ENCODE measurements at regions not wholly inside any gene's neighbourhood (a gene's known extent, or its start where the extent isn't known, plus 50 kb on each side); places are given as distances from the start of the nearest gene placed in this dataset.

DNA sequence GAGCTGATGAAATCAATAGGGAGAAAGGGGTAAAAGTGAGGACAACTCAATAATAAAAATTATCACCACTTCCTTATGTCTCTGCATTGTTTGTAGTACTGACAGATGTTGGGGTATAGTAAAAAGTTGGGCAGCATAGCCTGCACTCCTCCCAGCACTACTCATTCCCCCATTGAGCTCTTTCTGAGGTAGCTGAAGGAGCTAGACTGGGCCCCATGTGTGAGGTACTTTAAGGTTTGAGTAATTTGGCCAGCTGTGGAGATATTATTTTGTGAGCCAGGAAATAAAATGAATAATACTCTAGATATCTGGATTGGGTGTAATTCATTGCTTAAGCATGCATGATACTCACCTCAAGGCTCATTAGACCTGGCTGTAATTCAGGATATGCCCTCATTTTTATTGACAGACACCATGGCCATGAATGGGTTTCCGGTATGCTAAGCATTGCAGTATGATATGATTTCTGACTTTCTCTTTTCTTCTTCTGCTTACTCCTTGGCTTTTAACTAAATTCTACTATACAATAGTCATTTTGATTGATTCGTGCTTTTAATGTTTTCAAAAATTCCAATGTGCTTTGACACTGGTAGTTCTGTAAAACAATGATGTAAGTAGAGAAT lies 283.9 kb upstream of the RIMS1 start:
- Histone ChIP-seq H3K4me2 (ENCODE audit: insufficient read depth, low read length, poor library complexity, severe bottlenecking) (no peak overlapping the region), H3K4me3 (ENCODE audit: low read length in 2 of 2) (no peak overlapping the region), H2AFZ (ENCODE audit: low read length) (no peak overlapping the region), H2BK12ac (ENCODE audit: low read length) (no peak overlapping the region), H3K18ac (ENCODE audit: low read length) (no peak overlapping the region), H2AK5ac (ENCODE audit: low read depth, low read length) (no peak overlapping the region), H3K4me1 (ENCODE audit: control insufficient read depth in 2 of 2, insufficient read depth in 1 of 2, low read depth in 1 of 2, low read length in 2 of 2) (no peaks in the 10 kb centered on the region), H3K4ac (ENCODE audit: low read length) (no peak overlapping the region), H3K9ac (ENCODE audit: low read depth, low read length, poor library complexity) (no peak overlapping the region), H4K8ac (ENCODE audit: low read depth, low read length) (no peak overlapping the region), H3K14ac (ENCODE audit: low read length) (no peak overlapping the region), H3K27ac (replicated peaks; ENCODE audit: low read length) (no peak overlapping the region), H3K23ac (ENCODE audit: low read depth, low read length, poor library complexity) (no peak overlapping the region), H2BK5ac (ENCODE audit: low read length) (no peak overlapping the region), H3K79me1 (ENCODE audit: low read depth, low read length) (no peaks in the 10 kb centered on the region), H3K36me3 (replicated peaks in 1 of 2; ENCODE audit: control insufficient read depth in 2 of 2, insufficient read depth in 2 of 2, low read length in 2 of 2) (no peaks in the 10 kb centered on the region), H4K91ac (ENCODE audit: low read depth, low read length, poor library complexity) (no peak overlapping the region), H3K27me3 (ENCODE audit: control insufficient read depth in 3 of 3, insufficient read depth in 3 of 3, low read depth in 1 of 3, low read length in 3 of 3) (peaks cover 0 to 4% (median 0%) of the 10 kb centered on the region in 3 experiments), H2BK15ac (ENCODE audit: low read length) (no peak overlapping the region), H3K9me3 (replicated peaks in 1 of 2; ENCODE audit: control insufficient read depth in 2 of 2, insufficient read depth in 1 of 2, low read depth in 1 of 2, low read length in 2 of 2) (no peaks in the 10 kb centered on the region), H2BK120ac (ENCODE audit: low read depth, low read length) (no peak overlapping the region)
- no peak for DNase-seq (ENCODE audit: low spot score)
- no CpG with 5 or more reads among the region's 2 CpGs for WGBS, 2 donors (ENCODE audit: extremely low coverage in 2 of 2, insufficient read length in 2 of 2, insufficient replicate concordance in 1 of 2)

DNA sequence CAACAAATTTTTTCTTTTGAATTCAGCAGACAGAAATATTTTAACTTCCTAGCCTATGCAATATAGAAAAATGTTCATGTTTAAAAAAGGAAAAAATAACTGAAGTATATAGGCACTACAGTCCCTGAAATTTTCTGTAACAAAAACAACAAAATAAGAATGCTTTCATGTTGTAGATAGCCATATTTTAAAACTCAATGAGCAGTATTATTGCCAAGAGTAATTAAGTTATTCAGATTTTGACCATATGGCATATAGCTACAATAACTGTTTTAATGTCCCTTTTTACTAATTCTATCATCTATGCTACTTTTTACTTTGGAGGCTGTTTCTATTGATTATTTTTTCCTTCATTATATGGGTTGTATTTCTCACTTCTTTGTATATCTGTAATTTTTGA lies 283.3 kb upstream of the RIMS1 start:
- no peak overlapping the region for H2AFZ ChIP-seq (ENCODE audit: low read length)
- no peaks in the 10 kb centered on the region for H3K36me3 ChIP-seq (replicated peaks in 1 of 2; ENCODE audit: control insufficient read depth in 2 of 2, insufficient read depth in 2 of 2, low read length in 2 of 2)
- H4K91ac ChIP-seq (ENCODE audit: low read depth, low read length, poor library complexity): no peak overlapping the region
- H2BK120ac ChIP-seq (ENCODE audit: low read depth, low read length): no peak overlapping the region
- no peaks in the 10 kb centered on the region for H3K79me1 ChIP-seq (ENCODE audit: low read depth, low read length)
- no peak overlapping the region for H2BK12ac ChIP-seq (ENCODE audit: low read length)
- H2BK15ac ChIP-seq (ENCODE audit: low read length): no peak overlapping the region
- H3K9ac ChIP-seq (ENCODE audit: low read depth, low read length, poor library complexity): no peak overlapping the region
- no peaks in the 10 kb centered on the region for H3K9me3 ChIP-seq (replicated peaks in 1 of 2; ENCODE audit: control insufficient read depth in 2 of 2, insufficient read depth in 1 of 2, low read depth in 1 of 2, low read length in 2 of 2)
- no peak overlapping the region for H3K4me2 ChIP-seq (ENCODE audit: insufficient read depth, low read length, poor library complexity, severe bottlenecking)
- no peak overlapping the region for H2AK5ac ChIP-seq (ENCODE audit: low read depth, low read length)
- peaks cover 0 to 4% (median 0%) of the 10 kb centered on the region in 3 experiments for H3K27me3 ChIP-seq (ENCODE audit: control insufficient read depth in 3 of 3, insufficient read depth in 3 of 3, low read depth in 1 of 3, low read length in 3 of 3)
- no peak overlapping the region for H3K23ac ChIP-seq (ENCODE audit: low read depth, low read length, poor library complexity)
- H3K4me1 ChIP-seq (ENCODE audit: control insufficient read depth in 2 of 2, insufficient read depth in 1 of 2, low read depth in 1 of 2, low read length in 2 of 2): no peaks in the 10 kb centered on the region
- H3K14ac ChIP-seq (ENCODE audit: low read length): no peak overlapping the region
- no peak for DNase-seq (ENCODE audit: low spot score)
- no peak overlapping the region for H4K8ac ChIP-seq (ENCODE audit: low read depth, low read length)
- H3K27ac ChIP-seq (replicated peaks; ENCODE audit: low read length): no peak overlapping the region
- H3K18ac ChIP-seq (ENCODE audit: low read length): no peak overlapping the region
- no peak overlapping the region for H2BK5ac ChIP-seq (ENCODE audit: low read length)
- no peak overlapping the region for H3K4me3 ChIP-seq (ENCODE audit: low read length in 2 of 2)
- no peak overlapping the region for H3K4ac ChIP-seq (ENCODE audit: low read length)

DNA sequence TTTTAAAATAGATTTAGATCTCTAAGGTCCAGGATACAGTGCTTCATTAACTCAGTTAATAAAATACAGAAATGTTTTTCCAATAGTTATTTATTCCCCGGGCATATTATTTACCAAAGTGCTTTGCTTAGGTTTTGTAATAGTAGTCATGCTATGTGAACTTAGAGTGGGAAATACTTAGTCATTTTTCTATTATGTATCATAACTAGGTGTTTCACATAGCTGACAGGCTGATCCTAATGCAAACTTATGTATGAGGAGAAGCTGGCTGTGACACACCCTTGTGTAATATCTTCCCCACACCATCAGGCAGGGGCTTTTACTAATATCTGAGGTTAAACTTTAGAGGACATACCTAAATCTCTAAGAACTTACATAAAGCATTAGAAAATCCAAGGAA lies 277.7 kb upstream of the RIMS1 start:
- Histone ChIP-seq H3K14ac (ENCODE audit: low read length) (no peak overlapping the region), H3K27me3 (ENCODE audit: control insufficient read depth in 3 of 3, insufficient read depth in 3 of 3, low read depth in 1 of 3, low read length in 3 of 3) (peaks cover 0 to 4% (median 0%) of the 10 kb centered on the region in 3 experiments), H2BK15ac (ENCODE audit: low read length) (no peak overlapping the region), H2AK5ac (ENCODE audit: low read depth, low read length) (no peak overlapping the region), H3K4ac (ENCODE audit: low read length) (no peak overlapping the region), H4K8ac (ENCODE audit: low read depth, low read length) (no peak overlapping the region), H3K36me3 (replicated peaks in 1 of 2; ENCODE audit: control insufficient read depth in 2 of 2, insufficient read depth in 2 of 2, low read length in 2 of 2) (no peaks in the 10 kb centered on the region), H2AFZ (ENCODE audit: low read length) (no peak overlapping the region), H3K18ac (ENCODE audit: low read length) (no peak overlapping the region), H3K23ac (ENCODE audit: low read depth, low read length, poor library complexity) (no peak overlapping the region), H3K9ac (ENCODE audit: low read depth, low read length, poor library complexity) (no peak overlapping the region), H3K4me1 (ENCODE audit: control insufficient read depth in 2 of 2, insufficient read depth in 1 of 2, low read depth in 1 of 2, low read length in 2 of 2) (no peaks in the 10 kb centered on the region), H2BK5ac (ENCODE audit: low read length) (no peak overlapping the region), H3K27ac (replicated peaks; ENCODE audit: low read length) (no peak overlapping the region), H2BK12ac (ENCODE audit: low read length) (no peak overlapping the region), H4K91ac (ENCODE audit: low read depth, low read length, poor library complexity) (no peak overlapping the region), H3K9me3 (replicated peaks in 1 of 2; ENCODE audit: control insufficient read depth in 2 of 2, insufficient read depth in 1 of 2, low read depth in 1 of 2, low read length in 2 of 2) (no peaks in the 10 kb centered on the region), H3K4me3 (ENCODE audit: low read length in 2 of 2) (no peak overlapping the region), H3K4me2 (ENCODE audit: insufficient read depth, low read length, poor library complexity, severe bottlenecking) (no peak overlapping the region), H2BK120ac (ENCODE audit: low read depth, low read length) (no peak overlapping the region), H3K79me1 (ENCODE audit: low read depth, low read length) (no peaks in the 10 kb centered on the region)
- no CpG with 5 or more reads among the region's 1 CpG for WGBS, 2 donors (ENCODE audit: extremely low coverage in 2 of 2, insufficient read length in 2 of 2, insufficient replicate concordance in 1 of 2)
- DNase-seq (ENCODE audit: low spot score): no peak

DNA sequence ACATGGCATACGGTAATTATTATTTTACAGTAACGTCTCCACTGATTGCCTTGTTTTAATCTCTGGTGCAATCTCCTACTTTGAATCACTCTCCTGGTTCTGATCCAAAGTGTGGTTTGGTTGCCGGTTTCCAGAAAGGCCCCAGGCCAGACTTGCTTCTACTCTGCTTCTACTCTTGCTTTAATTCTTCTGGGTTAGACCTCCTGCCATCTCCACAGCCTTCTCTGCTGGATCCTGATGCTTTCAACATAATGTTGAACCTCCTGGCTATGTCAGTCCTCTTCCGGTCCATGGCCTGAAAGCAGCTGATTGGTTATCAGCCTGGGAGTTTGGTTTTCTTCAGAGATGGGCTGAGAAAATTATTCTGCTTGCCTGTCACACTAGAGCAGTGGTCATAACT lies 266.5 kb upstream of the RIMS1 start:
- no peak overlapping the region for H2BK120ac ChIP-seq (ENCODE audit: low read depth, low read length)
- no peak overlapping the region for H3K4ac ChIP-seq (ENCODE audit: low read length)
- no peak overlapping the region for H4K8ac ChIP-seq (ENCODE audit: low read depth, low read length)
- H3K27ac ChIP-seq (replicated peaks; ENCODE audit: low read length): no peak overlapping the region
- H2BK12ac ChIP-seq (ENCODE audit: low read length): no peak overlapping the region
- no peaks in the 10 kb centered on the region for H3K36me3 ChIP-seq (replicated peaks in 1 of 2; ENCODE audit: control insufficient read depth in 2 of 2, insufficient read depth in 2 of 2, low read length in 2 of 2)
- H4K91ac ChIP-seq (ENCODE audit: low read depth, low read length, poor library complexity): no peak overlapping the region
- no CpG with 5 or more reads among the region's 4 CpGs for WGBS, 2 donors (ENCODE audit: extremely low coverage in 2 of 2, insufficient read length in 2 of 2, insufficient replicate concordance in 1 of 2)
- H2BK15ac ChIP-seq (ENCODE audit: low read length): no peak overlapping the region
- H3K18ac ChIP-seq (ENCODE audit: low read length): no peak overlapping the region
- H3K9me3 ChIP-seq (replicated peaks in 1 of 2; ENCODE audit: control insufficient read depth in 2 of 2, insufficient read depth in 1 of 2, low read depth in 1 of 2, low read length in 2 of 2): no peaks in the 10 kb centered on the region
- H3K27me3 ChIP-seq (ENCODE audit: control insufficient read depth in 3 of 3, insufficient read depth in 3 of 3, low read depth in 1 of 3, low read length in 3 of 3): no peaks in the 10 kb centered on the region
- no peak for DNase-seq (ENCODE audit: low spot score)
- H3K9ac ChIP-seq (ENCODE audit: low read depth, low read length, poor library complexity): no peak overlapping the region
- H2AK5ac ChIP-seq (ENCODE audit: low read depth, low read length): no peak overlapping the region
- H2AFZ ChIP-seq (ENCODE audit: low read length): peak overlapping the region; percentile 57
- H3K4me3 ChIP-seq (ENCODE audit: low read length in 2 of 2): no peak overlapping the region
- no peak overlapping the region for H3K4me2 ChIP-seq (ENCODE audit: insufficient read depth, low read length, poor library complexity, severe bottlenecking)
- H2BK5ac ChIP-seq (ENCODE audit: low read length): no peak overlapping the region
- H3K23ac ChIP-seq (ENCODE audit: low read depth, low read length, poor library complexity): no peak overlapping the region
- H3K14ac ChIP-seq (ENCODE audit: low read length): no peak overlapping the region
- no peaks in the 10 kb centered on the region for H3K4me1 ChIP-seq (ENCODE audit: control insufficient read depth in 2 of 2, insufficient read depth in 1 of 2, low read depth in 1 of 2, low read length in 2 of 2)
- H3K79me1 ChIP-seq (ENCODE audit: low read depth, low read length): no peaks in the 10 kb centered on the region
